Urothelium cell line (cell line): ENCODE measurements at regions not wholly inside any gene's neighbourhood (a gene's known extent, or its start where the extent isn't known, plus 50 kb on each side); places are given as distances from the start of the nearest gene placed in this dataset.

ENCODE experiments used
- DNase-seq: peaks from one replicate; pipeline ENCODE4 v3.0.0; 2011; ENCODE audit warnings: low spot score, mixed read lengths
- FAIRE-seq: peaks from 2 replicates; lab custom pipeline; 2011; peaks lifted over from hg19 to GRCh38; lab: Jason Lieb, UNC

GRCh38 chr10:84993251-84994035 lies 665.1 kb downstream of the CCSER2 start:
- FAIRE-seq (no peak), DNase-seq (no peak)

DNA sequence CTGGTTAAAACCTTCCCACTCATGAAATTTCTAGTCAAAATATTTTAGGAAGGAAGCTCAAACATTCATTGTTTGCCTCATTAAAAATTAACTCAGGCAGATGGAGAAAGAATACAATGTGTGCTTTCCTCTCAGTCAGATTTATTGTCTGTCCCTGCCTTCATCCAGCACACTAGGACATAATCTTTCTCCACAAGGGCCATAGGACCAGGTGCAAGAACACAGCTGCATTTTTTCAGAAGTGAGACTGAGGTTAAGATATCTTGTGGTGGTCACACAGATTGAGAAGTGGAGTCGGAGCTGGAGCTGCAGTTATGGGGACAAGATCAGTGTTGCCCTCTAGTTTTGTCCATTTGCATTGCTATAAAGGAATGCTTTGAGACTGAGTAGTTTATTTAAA lies 666.3 kb downstream of the CCSER2 start:
- FAIRE-seq = no peak

DNA sequence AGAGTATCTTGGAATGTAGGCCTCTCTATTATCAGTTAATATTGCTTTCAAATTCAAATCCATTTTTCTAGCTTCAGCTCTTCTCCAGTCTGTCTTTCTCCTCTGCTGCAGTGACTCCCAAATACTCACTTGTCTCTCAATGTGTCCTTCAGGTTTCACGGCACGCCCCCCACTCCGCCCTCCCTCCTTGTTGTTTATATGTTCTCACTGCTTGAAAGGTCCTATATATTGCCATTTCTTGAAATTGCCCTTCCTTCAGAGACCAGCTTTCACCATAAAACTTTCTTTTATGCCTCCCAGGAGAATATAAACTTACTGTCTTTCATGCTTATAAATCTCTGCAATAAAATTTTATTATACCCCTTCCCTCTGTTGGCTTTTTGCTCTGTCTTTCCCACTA lies 668.2 kb downstream of the CCSER2 start:
- DNase-seq (no peak), FAIRE-seq (no peak)

More for the DNA sequence above, 666.3 kb downstream of the CCSER2 start:
- no peak for DNase-seq

- FAIRE-seq (no peak), DNase-seq (no peak)
These were observed 669.5 kb downstream of the CCSER2 start for GRCh38 chr10:84997870-84998269.

DNA sequence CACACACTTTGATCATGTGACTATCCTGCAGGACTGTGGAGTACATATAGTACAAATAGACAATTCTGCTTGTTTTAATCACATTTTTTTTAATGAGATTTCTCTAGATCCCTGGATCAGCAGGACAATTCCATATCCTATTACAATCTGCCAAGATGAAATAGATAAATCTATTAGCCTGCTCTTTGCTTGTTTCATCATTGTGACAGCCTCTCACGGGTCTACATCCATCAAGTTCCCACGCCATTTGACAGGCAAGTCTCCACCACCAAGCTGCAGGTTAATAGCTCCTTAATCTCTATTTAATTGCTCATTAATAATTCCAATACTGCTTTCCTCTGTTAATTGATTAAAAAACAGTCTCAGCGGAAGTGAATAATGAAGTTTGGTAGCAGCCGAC lies 671.5 kb downstream of the CCSER2 start:
- no peak for FAIRE-seq
- DNase-seq = no peak

GRCh38 chr10:85003083-85003482 lies 674.7 kb downstream of the CCSER2 start:
- DNase-seq (no peak), FAIRE-seq (no peak)

DNA sequence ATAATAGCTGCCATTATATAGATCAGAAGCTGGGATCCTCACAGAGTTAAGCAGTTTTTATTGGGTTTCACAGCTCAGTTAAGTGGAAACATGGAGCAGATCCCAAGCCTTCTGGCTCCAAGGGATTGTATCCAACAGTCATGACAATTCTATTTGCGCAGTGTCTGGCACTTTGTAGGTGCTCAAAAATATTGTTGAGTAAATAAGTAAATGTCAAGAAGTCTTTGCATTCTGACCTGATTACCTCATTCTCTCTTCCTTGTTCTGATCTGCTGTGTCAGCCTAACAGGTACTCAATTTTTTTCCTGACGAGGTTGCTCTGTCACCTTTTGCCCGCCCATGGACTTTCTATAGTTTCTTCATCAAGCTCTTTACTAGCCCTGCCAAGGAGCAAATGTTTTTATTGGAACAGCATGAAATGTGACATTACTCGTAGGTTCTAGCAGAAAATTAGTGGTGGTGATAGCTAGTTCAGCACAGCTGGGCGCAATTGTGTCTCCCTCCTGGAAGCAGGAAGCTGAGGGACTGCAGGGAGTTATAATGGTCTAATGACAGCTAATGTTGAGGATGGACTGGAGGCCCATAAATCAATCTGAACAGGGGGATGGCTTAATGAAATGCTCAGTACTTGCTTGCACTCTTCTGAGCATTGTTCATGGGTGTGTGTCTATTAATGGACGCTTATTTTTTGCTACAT lies 680.2 kb downstream of the CCSER2 start:
- DNase-seq (no peak), FAIRE-seq (no peak)

DNA sequence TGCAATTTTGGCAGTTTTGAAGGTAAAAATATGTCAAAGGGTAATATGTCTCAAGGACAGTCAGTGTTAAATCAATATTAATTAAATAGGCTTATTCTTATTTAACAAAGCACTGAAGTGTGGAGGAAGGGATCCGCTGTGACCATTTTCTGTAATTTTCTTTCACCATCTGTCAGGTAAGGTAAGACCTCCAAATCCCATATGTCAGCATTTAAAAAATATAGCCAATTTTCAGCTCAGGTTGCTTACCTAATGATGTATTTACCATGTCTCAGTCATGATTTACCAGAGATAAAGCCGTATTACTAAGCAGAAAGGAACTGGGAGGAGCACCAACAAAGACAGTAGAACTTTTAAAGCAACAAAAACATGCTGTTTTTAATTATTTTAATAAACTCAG lies 683.9 kb downstream of the CCSER2 start:
- DNase-seq = no peak
- no peak for FAIRE-seq

DNA sequence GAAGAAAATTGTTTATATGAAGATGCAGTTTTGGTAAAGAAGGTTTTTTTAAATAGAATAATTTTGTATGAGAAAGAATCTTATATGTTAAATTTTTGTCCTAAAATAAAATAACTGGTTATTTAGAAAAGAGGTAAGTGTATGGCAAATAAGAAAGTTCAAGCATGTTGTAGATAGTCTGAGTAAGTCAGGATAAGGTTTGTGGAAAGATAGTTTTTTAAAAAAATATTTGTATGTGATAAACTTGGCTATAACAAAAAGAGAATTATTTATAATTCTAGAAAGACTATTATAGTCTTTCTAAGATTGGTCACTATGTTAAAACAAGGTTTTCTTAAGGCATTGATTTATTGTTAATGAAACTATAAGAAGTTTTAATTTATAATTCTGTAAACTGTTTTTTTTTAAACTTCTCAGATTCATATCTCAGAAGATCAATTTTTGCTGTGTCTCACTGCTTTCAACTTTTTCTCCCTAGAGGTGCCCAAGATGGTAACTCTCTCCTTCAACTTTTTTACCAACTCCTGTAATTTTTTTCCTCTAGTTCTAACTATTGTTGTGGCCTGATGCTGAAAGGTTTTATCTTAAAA lies 698.6 kb downstream of the CCSER2 start:
- FAIRE-seq (no peak), DNase-seq (no peak)

- FAIRE-seq (no peak), DNase-seq (no peak)
These were observed 704.6 kb downstream of the CCSER2 start for GRCh38 chr10:85032981-85033380.

- DNase-seq (no peak), FAIRE-seq (no peak)
These were observed 708.3 kb downstream of the CCSER2 start for GRCh38 chr10:85036661-85037060.

DNA sequence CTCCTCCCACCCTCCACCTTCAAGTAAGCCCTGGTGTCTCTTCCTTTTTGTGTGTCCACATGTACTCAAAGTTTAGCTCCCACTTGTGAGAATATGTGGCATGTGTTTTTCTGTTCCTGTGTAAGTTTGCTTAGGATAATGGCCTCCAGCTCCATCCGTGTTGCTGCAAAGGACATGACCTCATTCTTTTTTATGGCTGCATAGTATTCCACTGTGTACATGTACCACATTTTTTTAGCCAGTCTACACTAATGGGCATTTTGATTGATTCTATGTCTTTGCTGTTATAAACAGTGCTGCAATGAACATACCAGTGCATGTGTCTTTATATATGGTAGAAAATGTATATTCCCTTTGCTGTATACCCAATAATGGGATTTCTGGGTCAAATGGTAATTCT lies 710.9 kb downstream of the CCSER2 start:
- DNase-seq (no peak), FAIRE-seq (no peak)

- FAIRE-seq = no peak
- DNase-seq = no peak
These were observed 714.8 kb downstream of the CCSER2 start for GRCh38 chr10:85043207-85043606.

DNA sequence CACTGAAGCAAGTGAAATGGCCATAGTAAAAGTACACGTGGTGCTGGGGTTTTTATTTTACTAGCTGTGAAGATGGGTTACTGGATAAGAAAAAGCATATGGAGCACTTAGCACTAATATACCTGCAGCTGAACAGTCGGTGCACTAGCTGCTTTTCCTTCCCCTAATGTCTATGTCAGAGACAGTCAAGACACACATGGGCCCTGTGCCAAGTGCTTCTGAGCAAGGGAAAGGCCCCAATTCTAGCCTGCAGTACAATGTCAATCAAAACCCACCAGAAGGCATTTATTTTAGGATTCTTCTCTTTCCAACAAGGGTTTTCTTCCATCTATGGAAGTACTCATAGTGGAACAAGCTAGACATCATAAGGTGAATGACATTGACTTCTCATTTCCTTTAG lies 716.7 kb downstream of the CCSER2 start:
- FAIRE-seq (no peak), DNase-seq (no peak)

GRCh38 chr10:85047170-85047834 lies 718.9 kb downstream of the CCSER2 start:
- no peak for FAIRE-seq
- DNase-seq = no peak

GRCh38 chr10:85047979-85048378 lies 719.6 kb downstream of the CCSER2 start:
- no peak for DNase-seq
- FAIRE-seq = no peak

DNA sequence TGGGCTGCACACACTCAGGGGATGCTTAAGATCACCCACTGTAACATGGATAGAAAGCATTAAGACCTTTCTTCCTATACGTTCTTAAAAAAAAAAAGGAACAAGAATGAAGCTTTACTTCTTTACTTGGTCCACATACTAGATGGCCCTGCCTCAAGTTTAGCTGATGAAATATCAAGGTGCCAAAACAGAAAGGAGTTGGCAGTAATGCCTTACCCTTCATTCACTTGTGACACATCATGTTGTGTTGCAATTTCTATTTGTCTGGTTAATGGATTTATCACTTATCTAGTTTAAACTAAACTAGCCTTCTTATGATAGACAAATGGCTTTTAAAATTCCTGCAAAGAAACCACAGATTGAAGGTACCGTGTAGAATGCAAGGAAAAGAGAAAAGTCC lies 720.3 kb downstream of the CCSER2 start:
- DNase-seq (no peak), FAIRE-seq (no peak)

- DNase-seq (no peak), FAIRE-seq (no peak)
These were observed 732.6 kb downstream of the CCSER2 start for GRCh38 chr10:85060944-85061343.

GRCh38 chr10:85061401-85061800 lies 733.0 kb downstream of the CCSER2 start:
- no peak for FAIRE-seq
- DNase-seq = no peak

DNA sequence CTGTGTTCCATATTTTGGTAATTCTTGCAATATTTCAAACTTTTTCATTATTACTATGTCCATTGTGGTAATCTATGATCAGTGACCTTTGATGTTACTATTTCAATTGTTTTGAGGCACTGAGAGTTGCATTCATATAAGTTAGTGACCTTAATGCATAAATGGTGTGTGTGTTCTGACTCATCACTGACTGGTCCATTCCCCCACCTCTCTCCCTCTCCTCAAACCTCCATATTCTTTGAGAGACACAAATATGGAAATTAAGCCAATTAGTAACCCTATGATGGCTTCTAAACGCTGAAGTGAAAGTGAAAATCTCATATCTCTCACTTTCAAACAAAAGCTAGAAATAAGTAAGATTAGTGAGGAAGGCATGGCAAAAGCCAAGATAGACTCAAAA lies 739.6 kb downstream of the CCSER2 start:
- no peak for FAIRE-seq
- DNase-seq = no peak

- DNase-seq = no peak
- no peak for FAIRE-seq
These were observed 752.5 kb downstream of the CCSER2 start for GRCh38 chr10:85080934-85081333.
